Erythroblast (primary cell): ENCODE measurements at regions not wholly inside any gene's neighbourhood (a gene's known extent, or its start where the extent isn't known, plus 50 kb on each side); places are given as distances from the start of the nearest gene placed in this dataset.

ENCODE experiments used
- GATA1 ChIP-seq: IDR thresholded peaks from 2 replicates; pipeline ENCODE4 v1.6.1; 2011; ENCODE audit warnings: low read depth, mild to moderate bottlenecking, control low read depth, low read length, moderate library complexity
- POLR2A ChIP-seq: IDR thresholded peaks from 2 replicates; pipeline ENCODE4 v1.6.1; 2011; ENCODE audit warnings: mild to moderate bottlenecking, low read length

DNA sequence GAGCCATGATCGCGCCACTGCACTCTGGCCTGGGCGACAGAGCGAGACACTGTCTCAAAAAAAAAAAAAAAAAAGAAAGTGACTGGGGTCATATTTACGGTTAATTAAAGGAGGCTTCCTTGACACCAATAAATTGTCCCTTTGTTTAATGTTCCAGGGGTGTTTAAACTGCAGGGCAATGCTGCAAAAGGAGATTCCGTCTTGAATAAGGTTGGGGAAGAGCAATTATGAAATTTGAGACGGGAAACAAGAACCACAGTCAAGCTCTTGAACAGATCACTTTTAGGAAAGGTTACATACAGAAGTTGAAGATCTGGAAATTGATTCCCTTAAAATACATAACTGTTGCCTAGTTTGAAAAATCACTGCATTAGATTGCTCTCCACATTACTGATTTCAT lies 292.9 kb downstream of the DAD1 start:
- TF ChIP-seq POLR2A (no peak), GATA1 (no peak)
